H9 (cell line): ENCODE measurements at regions not wholly inside any gene's neighbourhood (a gene's known extent, or its start where the extent isn't known, plus 50 kb on each side); places are given as distances from the start of the nearest gene placed in this dataset.

Experiments used
- DNase-seq: peaks from one replicate; pipeline ENCODE4 v3.0.0-alpha.2; 2017
- H2AFZ ChIP-seq: one replicate; pipeline ENCODE4 v1.6.1; 2013; ENCODE audit warnings: mild to moderate bottlenecking, low read length, control low read depth, moderate library complexity
- H2AK5ac ChIP-seq: 2 replicates; pipeline ENCODE4 v1.6.1; 2013; ENCODE audit warnings: low read length, control low read depth, mixed read lengths; ENCODE audit not compliant: insufficient read length
- H2BK120ac ChIP-seq: one replicate; pipeline ENCODE4 v1.6.1; 2013; ENCODE audit warnings: low read depth, mild to moderate bottlenecking, low read length, control low read depth, inconsistent platforms; ENCODE audit not compliant: poor library complexity, severe bottlenecking
- H2BK12ac ChIP-seq: 2 replicates; pipeline ENCODE4 v1.6.1; 2013; ENCODE audit warnings: low read length, control low read depth, mixed read lengths, low read depth; ENCODE audit not compliant: insufficient read length
- H2BK15ac ChIP-seq: 2 replicates; pipeline ENCODE4 v1.6.1; 2013; ENCODE audit warnings: low read depth, low read length, control low read depth
- H2BK20ac ChIP-seq: one replicate; pipeline ENCODE4 v1.6.1; 2013; ENCODE audit warnings: low read depth, mild to moderate bottlenecking, low read length, control low read depth, inconsistent platforms; ENCODE audit not compliant: poor library complexity, severe bottlenecking
- H2BK5ac ChIP-seq: 2 replicates; pipeline ENCODE4 v1.6.1; 2013; ENCODE audit warnings: low read length, control low read depth, mixed read lengths; ENCODE audit not compliant: insufficient read length
- H3K14ac ChIP-seq: 2 replicates; pipeline ENCODE4 v1.6.1; 2013; ENCODE audit warnings: low read length, control low read depth; ENCODE audit not compliant: insufficient read depth
- H3K18ac ChIP-seq: 2 replicates; pipeline ENCODE4 v1.6.1; 2013; ENCODE audit warnings: low read depth, mild to moderate bottlenecking, mixed read lengths, low read length, control low read depth; ENCODE audit not compliant: insufficient read length
- H3K23ac ChIP-seq: 2 replicates; pipeline ENCODE4 v1.6.1; 2013; ENCODE audit warnings: low read length, control low read depth, mixed read lengths, low read depth; ENCODE audit not compliant: insufficient read length
- H3K23me2 ChIP-seq: 2 replicates; pipeline ENCODE4 v1.6.1; 2013; ENCODE audit warnings: low read depth, mild to moderate bottlenecking, mixed read lengths, low read length, control low read depth; ENCODE audit not compliant: insufficient read length, poor library complexity, severe bottlenecking
- H3K27ac ChIP-seq: 2 replicates; pipeline ENCODE4 v1.5.1; 2013; ENCODE audit warnings: low read length, control low read depth, mixed read lengths, low read depth; ENCODE audit not compliant: insufficient read length
- H3K27me3 ChIP-seq: 2 replicates; pipeline ENCODE4 v1.6.1; 2013; ENCODE audit warnings: low read length, control low read depth, inconsistent platforms; ENCODE audit not compliant: insufficient read depth
- H3K4ac ChIP-seq: 2 replicates; pipeline ENCODE4 v1.6.1; 2013; ENCODE audit warnings: low read depth, mild to moderate bottlenecking, control low read depth, inconsistent platforms, low read length, moderate library complexity
- H3K4me1 ChIP-seq: 2 replicates; pipeline ENCODE4 v1.6.1; 2013; ENCODE audit warnings: low read length, control low read depth, inconsistent platforms; ENCODE audit not compliant: insufficient read depth
- H3K4me2 ChIP-seq: 2 replicates; pipeline ENCODE4 v1.6.1; 2013; ENCODE audit warnings: low read length, control low read depth, mixed read lengths; ENCODE audit not compliant: insufficient read length, insufficient read depth
- H3K56ac ChIP-seq: 2 replicates; pipeline ENCODE4 v1.6.1; 2013; ENCODE audit warnings: low read depth, mild to moderate bottlenecking, mixed read lengths, low read length, control low read depth; ENCODE audit not compliant: insufficient read length
- H3K79me1 ChIP-seq: 2 replicates; pipeline ENCODE4 v1.6.1; 2013; ENCODE audit warnings: low read depth, mild to moderate bottlenecking, moderate library complexity, low read length, control low read depth, inconsistent platforms; ENCODE audit not compliant: insufficient read depth, poor library complexity, severe bottlenecking
- H3K79me2 ChIP-seq: 2 replicates; pipeline ENCODE4 v1.6.1; 2013; ENCODE audit warnings: low read length, control low read depth, inconsistent platforms; ENCODE audit not compliant: insufficient read depth
- H3K9ac ChIP-seq: 2 replicates; pipeline ENCODE4 v1.6.1; 2013; ENCODE audit warnings: low read length, control low read depth, mixed read lengths; ENCODE audit not compliant: insufficient read length; ENCODE audit errors: extremely low read depth
- H3K9me3 ChIP-seq: one replicate; pipeline ENCODE4 v1.6.1; 2013; ENCODE audit warnings: low read depth, low read length, inconsistent platforms; ENCODE audit not compliant: control insufficient read depth
- H3T11ph ChIP-seq: one replicate; pipeline ENCODE4 v1.6.1; 2013; ENCODE audit warnings: mild to moderate bottlenecking, low read length, control low read depth, inconsistent platforms
- H4K20me1 ChIP-seq: one replicate; pipeline ENCODE4 v1.6.1; 2013; ENCODE audit not compliant: control insufficient read depth, insufficient read length, insufficient read depth
- H4K5ac ChIP-seq: 2 replicates; pipeline ENCODE4 v1.6.1; 2013; ENCODE audit warnings: low read depth, mild to moderate bottlenecking, mixed read lengths, low read length, control low read depth; ENCODE audit not compliant: insufficient read length
- H4K8ac ChIP-seq: replicated peaks from 2 replicates; pipeline ENCODE4 v1.6.1; 2013; ENCODE audit warnings: low read length, control low read depth, mixed read lengths, low read depth; ENCODE audit not compliant: insufficient read length
- H4K91ac ChIP-seq: 2 replicates; pipeline ENCODE4 v1.6.1; 2013; ENCODE audit warnings: low read depth, mild to moderate bottlenecking, moderate library complexity, mixed read lengths, low read length, control low read depth; ENCODE audit not compliant: insufficient read length
- H3K27ac Mint-ChIP-seq, 3 experiments: 2 replicates in 2 of 3; 3 replicates in 1 of 3; pipeline ENCODE4 v1.8.0; 2020 to 2021; ENCODE audit warnings: mixed read lengths in 3 of 3, mild to moderate bottlenecking in 1 of 3, moderate library complexity in 1 of 3
- H3K27me3 Mint-ChIP-seq: 2 replicates; pipeline ENCODE4 v1.8.0; 2021; ENCODE audit warnings: low read depth, mild to moderate bottlenecking, moderate library complexity, mixed read lengths
- H3K36me3 Mint-ChIP-seq, 3 experiments: 2 replicates in 2 of 3; 3 replicates in 1 of 3; pipeline ENCODE4 v1.8.0; 2020 to 2021; ENCODE audit warnings: low read depth in 3 of 3, mixed read lengths in 3 of 3; ENCODE audit not compliant: insufficient read depth in 1 of 3
- H3K4me1 Mint-ChIP-seq, 2 experiments: 2 replicates each; pipeline ENCODE4 v1.8.0; 2020; ENCODE audit warnings: mixed read lengths in 2 of 2
- H3K4me3 Mint-ChIP-seq, 2 experiments: 2 replicates in 1 of 2; 3 replicates in 1 of 2; pipeline ENCODE4 v1.8.0; 2020 to 2021; ENCODE audit warnings: mild to moderate bottlenecking in 2 of 2, mixed read lengths in 2 of 2, moderate library complexity in 1 of 2
- H3K9me3 Mint-ChIP-seq, 2 experiments: 2 replicates in 1 of 2; 3 replicates in 1 of 2; pipeline ENCODE4 v1.8.0; 2020; ENCODE audit warnings: mild to moderate bottlenecking in 2 of 2, mixed read lengths in 2 of 2, moderate library complexity in 1 of 2
- CTCF ChIP-seq: fragments of 200-600 bp; sonication (generic); conservative IDR thresholded peaks from 3 replicates; pipeline ENCODE4 v1.8.0; 2021; ENCODE audit warnings: antibody characterized with exemption, mild to moderate bottlenecking
- WGBS: extraction: QIAGEN DNeasy Blood & Tissue Kit; methylation state at CpG from one replicate; pipeline ENCODE4 v1.1.7; 2013; ENCODE audit warnings: missing lambda C conversion rate, low lambda C conversion rate, mixed read lengths; ENCODE audit not compliant: insufficient read length; ENCODE audit errors: extremely low coverage; 5-methylcytosine and 5-hydroxymethylcytosine counted together

GRCh38 chr2:237189799-237190198, 104.1 kb downstream of the COPS8 start:
- WGBS, result no CpG with 5 or more reads among the region's 5 CpGs
- H3K18ac ChIP-seq, result no peak overlapping the region
- Mint-ChIP-seq H3K4me1 (peaks cover 2 to 11% of the 10 kb centered on the region in 2 experiments), H3K9me3 (peaks cover 3 to 7% of the 10 kb centered on the region in 2 experiments; a peak in 3 of 5 replicates), H3K27ac (no peak overlapping the region), H3K36me3 (no peaks in the 10 kb centered on the region; a peak in 1 of 7 replicates), H3K4me3 (no peak overlapping the region), H3K27me3 (no peaks in the 10 kb centered on the region)
- no peaks in the 10 kb centered on the region; the same call in 1 of the 2 replicates for H3K27me3 ChIP-seq
- no peak overlapping the region for H3K14ac ChIP-seq
- no peaks in the 10 kb centered on the region for H3K79me2 ChIP-seq
- no peak overlapping the region for H2BK15ac ChIP-seq
- no peak for DNase-seq
- H2AFZ ChIP-seq, result no peak overlapping the region
- no peak overlapping the region for H3K4me2 ChIP-seq
- H4K8ac ChIP-seq, result no peak overlapping the region
- no peak overlapping the region for H3K9ac ChIP-seq
- H3K23me2 ChIP-seq, result no peaks in the 10 kb centered on the region
- H3K27ac ChIP-seq, result no peak overlapping the region
- H3K9me3 ChIP-seq, result no peaks in the 10 kb centered on the region
- no peaks in the 10 kb centered on the region for H3K4me1 ChIP-seq
- no peak overlapping the region for H3T11ph ChIP-seq
- no peak overlapping the region for H2AK5ac ChIP-seq
- no peak overlapping the region for H3K23ac ChIP-seq
- no peak overlapping the region for H4K5ac ChIP-seq
- no peaks in the 10 kb centered on the region for H4K20me1 ChIP-seq
- no peak overlapping the region for H3K4ac ChIP-seq
- no peak overlapping the region for H2BK120ac ChIP-seq
- H2BK20ac ChIP-seq, result no peak overlapping the region
- H2BK12ac ChIP-seq, result no peak overlapping the region
- no peak overlapping the region for H4K91ac ChIP-seq
- TF ChIP-seq CTCF, result no peak
- no peak overlapping the region for H2BK5ac ChIP-seq
- no peaks in the 10 kb centered on the region for H3K79me1 ChIP-seq
- no peak overlapping the region for H3K56ac ChIP-seq
